ENCODE measurements at regions not wholly inside any gene's neighbourhood (a gene's known extent, or its start where the extent isn't known, plus 50 kb on each side); places are given as distances from the start of the nearest gene placed in this dataset.
A peak's percentile ranks its signal among the peaks of the same experiment; 100 is the strongest.

- DNase-seq (ENCODE audit: low spot score) = no peak
- H3K27me3 ChIP-seq = no peaks in the 10 kb centered on the region
- no peak overlapping the region for H3K4me3 ChIP-seq
- H3K27ac ChIP-seq = no peak overlapping the region
- no peak for TF ChIP-seq CTCF (IDR thresholded peaks at IDR 0.05)
- H3K9me3 ChIP-seq = no peaks in the 10 kb centered on the region
- H3K36me3 ChIP-seq = no peaks in the 10 kb centered on the region
- peaks cover 0 to 7% of the 10 kb centered on the region in 2 donors for H3K4me1 ChIP-seq
These were observed 135.7 kb upstream of the NLRP1 start for GRCh38 chr17:5719976-5720375.

GRCh38 chr17:5730373-5730772 is 146.1 kb upstream of the NLRP1 start:
- no peak for TF ChIP-seq CTCF (IDR thresholded peaks at IDR 0.05)
- no peaks in the 10 kb centered on the region for H3K27me3 ChIP-seq
- no peak overlapping the region for H3K27ac ChIP-seq
- H3K4me1 ChIP-seq = no peaks in the 10 kb centered on the region
- no peak for DNase-seq (ENCODE audit: low spot score)
- peaks cover 0 to 4% of the 10 kb centered on the region in 2 donors for H3K9me3 ChIP-seq
- no peaks in the 10 kb centered on the region for H3K36me3 ChIP-seq
- H3K4me3 ChIP-seq = no peak overlapping the region

GRCh38 chr17:5740937-5741336 is 156.6 kb upstream of the NLRP1 start:
- Histone ChIP-seq H3K9me3 (no peaks in the 10 kb centered on the region), H3K27me3 (no peaks in the 10 kb centered on the region), H3K4me3 (no peak overlapping the region), H3K36me3 (no peaks in the 10 kb centered on the region), H3K4me1 (no peaks in the 10 kb centered on the region), H3K27ac (no peak overlapping the region)
- DNase-seq (ENCODE audit: low spot score) = no peak
- TF ChIP-seq CTCF (IDR thresholded peaks at IDR 0.05) = no peak

- DNase-seq (ENCODE audit: low spot score) = peak; percentile 40
- no peaks in the 10 kb centered on the region for H3K36me3 ChIP-seq
These were observed 157.5 kb upstream of the NLRP1 start for GRCh38 chr17:5741810-5742209.

GRCh38 chr17:5745111-5745813 is 161.0 kb upstream of the NLRP1 start:
- no peaks in the 10 kb centered on the region for H3K36me3 ChIP-seq
- peak; percentile 18 for DNase-seq (ENCODE audit: low spot score)

More at GRCh38 chr17:5741810-5742209, 157.5 kb upstream of the NLRP1 start:
- H3K4me1 ChIP-seq = no peaks in the 10 kb centered on the region
- no peaks in the 10 kb centered on the region for H3K27me3 ChIP-seq
- no peak overlapping the region for H3K27ac ChIP-seq
- H3K9me3 ChIP-seq = no peaks in the 10 kb centered on the region
- no peak overlapping the region for H3K4me3 ChIP-seq
- TF ChIP-seq CTCF (IDR thresholded peaks at IDR 0.05) = no peak

More at GRCh38 chr17:5745111-5745813, 161.0 kb upstream of the NLRP1 start:
- no peak for TF ChIP-seq CTCF (IDR thresholded peaks at IDR 0.05)
- no peak overlapping the region for H3K4me3 ChIP-seq
- no peaks in the 10 kb centered on the region for H3K4me1 ChIP-seq
- no peaks in the 10 kb centered on the region for H3K9me3 ChIP-seq
- H3K27ac ChIP-seq = no peak overlapping the region
- no peaks in the 10 kb centered on the region for H3K27me3 ChIP-seq

All from right atrium auricular region (tissue), 2 donors.